NT2/D1 (cell line): ENCODE measurements at regions not wholly inside any gene's neighbourhood (a gene's known extent, or its start where the extent isn't known, plus 50 kb on each side); places are given as distances from the start of the nearest gene placed in this dataset.

Experiments
- DNase-seq: peaks from one replicate; pipeline ENCODE4 v3.0.0-alpha.2; 2011; ENCODE audit warnings: low read depth, low spot score
- H3K27me3 ChIP-seq: 2 replicates; pipeline ENCODE4 v1.6.0; 2011; ENCODE audit warnings: mild to moderate bottlenecking; ENCODE audit not compliant: insufficient read length, insufficient read depth
- H3K36me3 ChIP-seq: 2 replicates; pipeline ENCODE4 v1.6.1; 2011; ENCODE audit warnings: mild to moderate bottlenecking, low read length, mixed read lengths; ENCODE audit not compliant: insufficient read depth, insufficient read length
- H3K4me1 ChIP-seq: 2 replicates; pipeline ENCODE4 v1.5.1; 2011; ENCODE audit not compliant: insufficient read depth, insufficient read length
- H3K4me3 ChIP-seq: 2 replicates; pipeline ENCODE4 v1.5.1; 2011; ENCODE audit warnings: low read depth; ENCODE audit not compliant: insufficient read length
- H3K9ac ChIP-seq: 2 replicates; pipeline ENCODE4 v1.6.0; 2011; ENCODE audit warnings: low read depth; ENCODE audit not compliant: insufficient read length
- H3K9me3 ChIP-seq: 2 replicates; pipeline ENCODE4 v1.5.1; 2011; ENCODE audit warnings: mild to moderate bottlenecking, low read length; ENCODE audit not compliant: insufficient read depth
- SUZ12 ChIP-seq: IDR thresholded peaks from 2 replicates; pipeline ENCODE4 v1.6.1; 2011; ENCODE audit not compliant: insufficient read length, insufficient read depth; ENCODE audit errors: extremely low read depth
- YY1 ChIP-seq: IDR thresholded peaks from 2 replicates; pipeline ENCODE4 v1.6.1; 2011; ENCODE audit not compliant: insufficient read length, insufficient read depth
- ZNF274 ChIP-seq: IDR thresholded peaks from 2 replicates; pipeline ENCODE4 v1.6.1; 2011; ENCODE audit warnings: mild to moderate bottlenecking, low read depth, low read length

GRCh38 chr3:74470313-74470712 lies 144.1 kb downstream of the CNTN3 start:
- no peaks in the 10 kb centered on the region; the same call in 1 of the 2 replicates for H3K9me3 ChIP-seq
- H3K36me3 ChIP-seq, result no peaks in the 10 kb centered on the region
- no peak for DNase-seq
- TF ChIP-seq SUZ12 (no peak), ZNF274 (no peak), YY1 (no peak)
- H3K9ac ChIP-seq, result no peak overlapping the region
- no peak overlapping the region for H3K4me3 ChIP-seq
- H3K4me1 ChIP-seq, result no peaks in the 10 kb centered on the region
- H3K27me3 ChIP-seq, result no peaks in the 10 kb centered on the region

- Histone ChIP-seq H3K27me3 (no peaks in the 10 kb centered on the region), H3K4me3 (no peak overlapping the region), H3K4me1 (no peaks in the 10 kb centered on the region), H3K36me3 (no peaks in the 10 kb centered on the region), H3K9ac (no peak overlapping the region), H3K9me3 (no peaks in the 10 kb centered on the region; the same call in 1 of the 2 replicates)
- TF ChIP-seq SUZ12, result no peak
- TF ChIP-seq ZNF274, result no peak
- TF ChIP-seq YY1, result no peak
- DNase-seq, result no peak
These were observed 144.7 kb downstream of the CNTN3 start for GRCh38 chr3:74469713-74470112.

GRCh38 chr3:74469151-74469550 lies 145.3 kb downstream of the CNTN3 start:
- DNase-seq, result no peak
- no peak for TF ChIP-seq SUZ12
- TF ChIP-seq YY1, result no peak
- no peak for TF ChIP-seq ZNF274
- no peak overlapping the region for H3K4me3 ChIP-seq
- no peaks in the 10 kb centered on the region for H3K4me1 ChIP-seq
- no peak overlapping the region for H3K9ac ChIP-seq
- H3K9me3 ChIP-seq, result no peaks in the 10 kb centered on the region
- H3K27me3 ChIP-seq, result no peaks in the 10 kb centered on the region
- H3K36me3 ChIP-seq, result no peaks in the 10 kb centered on the region

GRCh38 chr3:74465715-74466410 lies 148.6 kb downstream of the CNTN3 start:
- Histone ChIP-seq H3K9me3 (no peaks in the 10 kb centered on the region), H3K4me3 (no peak overlapping the region), H3K36me3 (no peaks in the 10 kb centered on the region), H3K4me1 (no peaks in the 10 kb centered on the region), H3K9ac (no peak overlapping the region), H3K27me3 (no peaks in the 10 kb centered on the region)
- TF ChIP-seq ZNF274 (no peak), YY1 (no peak), SUZ12 (no peak)
- DNase-seq, result no peak

- no peaks in the 10 kb centered on the region for H3K36me3 ChIP-seq
- no peak overlapping the region for H3K4me3 ChIP-seq
- H3K9me3 ChIP-seq, result no peaks in the 10 kb centered on the region
- DNase-seq, result no peak
- no peak for TF ChIP-seq SUZ12
- TF ChIP-seq YY1, result no peak
- no peak for TF ChIP-seq ZNF274
- no peak overlapping the region for H3K9ac ChIP-seq
- no peaks in the 10 kb centered on the region for H3K4me1 ChIP-seq
- no peaks in the 10 kb centered on the region for H3K27me3 ChIP-seq
These were observed 150.9 kb downstream of the CNTN3 start for GRCh38 chr3:74463515-74463914.

GRCh38 chr3:74456166-74456565 lies 158.3 kb downstream of the CNTN3 start:
- Histone ChIP-seq H3K4me3 (no peak overlapping the region), H3K9ac (no peak overlapping the region), H3K27me3 (no peaks in the 10 kb centered on the region), H3K9me3 (no peaks in the 10 kb centered on the region), H3K36me3 (no peaks in the 10 kb centered on the region), H3K4me1 (no peaks in the 10 kb centered on the region)
- TF ChIP-seq YY1 (no peak), ZNF274 (no peak), SUZ12 (no peak)
- DNase-seq, result no peak

GRCh38 chr3:74447221-74447620 lies 167.2 kb downstream of the CNTN3 start:
- H3K4me1 ChIP-seq, result no peaks in the 10 kb centered on the region
- no peaks in the 10 kb centered on the region for H3K9me3 ChIP-seq
- no peak overlapping the region for H3K4me3 ChIP-seq
- no peaks in the 10 kb centered on the region for H3K36me3 ChIP-seq
- H3K9ac ChIP-seq, result no peak overlapping the region
- TF ChIP-seq YY1, result no peak
- TF ChIP-seq SUZ12, result no peak
- TF ChIP-seq ZNF274, result no peak
- H3K27me3 ChIP-seq, result no peaks in the 10 kb centered on the region
- no peak for DNase-seq
